RWPE1 (cell line): ENCODE measurements at regions not wholly inside any gene's neighbourhood (a gene's known extent, or its start where the extent isn't known, plus 50 kb on each side); places are given as distances from the start of the nearest gene placed in this dataset.

ENCODE experiments used
- CTCF ChIA-PET: fragments of 350-600 bp; sonication (Branson Sonifier 250); formaldehyde crosslinking; extraction: SDS; loops from one replicate; lab custom pipeline; 2021; lab: Yijun Ruan, JAX
- POLR2A ChIA-PET: fragments of 400-600 bp; formaldehyde crosslinking; extraction: SDS; loops from one replicate; lab custom pipeline; 2020; ENCODE audit warnings: antibody characterized with exemption; ENCODE audit not compliant: low non-redundant PET; lab: Yijun Ruan, JAX
- DNase-seq: peaks from one replicate; pipeline ENCODE4 v3.0.0; 2012; ENCODE audit warnings: low spot score
- H3K27ac ChIP-seq: fragments of 450-650 bp; 2 replicates; pipeline ENCODE4 v1.5.1; 2017
- CTCF ChIP-seq: fragments of 450-650 bp; conservative IDR thresholded peaks from 2 replicates; pipeline ENCODE4 v1.5.1; 2017; ENCODE audit warnings: low read depth, mild to moderate bottlenecking

GRCh38 chr5:54692631-54693030, 175.1 kb downstream of the SNX18 start:
- ChIA-PET POLR2A (no interaction called here), CTCF (no interaction called here)
- H3K27ac ChIP-seq: no peak overlapping the region
- no peak for TF ChIP-seq CTCF
- DNase-seq: no peak

- POLR2A ChIA-PET: interaction anchor here (0.6 kb wide), 1 partner anchor 31 kb away, joined by 4 read pairs; no protein-coding TSS in a partner anchor
- no peak overlapping the region for H3K27ac ChIP-seq
- TF ChIP-seq CTCF: no peak
- DNase-seq: no peak
- CTCF ChIA-PET: interaction anchor here (0.6 kb wide), 1 partner anchor 1871 kb away, joined by 3 read pairs; no protein-coding TSS in a partner anchor
Measured at GRCh38 chr5:54691656-54692055, 174.1 kb downstream of the SNX18 start.

GRCh38 chr5:54689411-54690251, 172.1 kb downstream of the SNX18 start:
- no peak for TF ChIP-seq CTCF
- DNase-seq: no peak
- H3K27ac ChIP-seq: no peak overlapping the region
- ChIA-PET POLR2A (no interaction called here), CTCF (interaction anchor here (0.7 to 1.3 kb wide), 3 partner anchors 10 to 1183 kb away, joined by 3 read pairs; no protein-coding TSS in a partner anchor)

- ChIA-PET CTCF (interaction anchor here (0.6 kb wide), 3 partner anchors 25 to 164 kb away, joined by 3 to 5 read pairs (median 4); no protein-coding TSS in a partner anchor), POLR2A (no interaction called here)
- H3K27ac ChIP-seq: no peak overlapping the region
- TF ChIP-seq CTCF: no peak
- no peak for DNase-seq
Measured at GRCh38 chr5:54680998-54681397, 163.4 kb downstream of the SNX18 start.

GRCh38 chr5:54679686-54680085, 162.1 kb downstream of the SNX18 start:
- ChIA-PET CTCF (interaction anchor here (0.8 kb wide), 1 partner anchor 9 kb away, joined by 3 read pairs; no protein-coding TSS in a partner anchor), POLR2A (no interaction called here)
- no peak for TF ChIP-seq CTCF
- H3K27ac ChIP-seq: no peak overlapping the region
- no peak for DNase-seq

GRCh38 chr5:54678737-54679136, 161.2 kb downstream of the SNX18 start:
- no peak for TF ChIP-seq CTCF
- no peak overlapping the region for H3K27ac ChIP-seq
- ChIA-PET POLR2A (no interaction called here), CTCF (no interaction called here)
- DNase-seq: no peak
